Neural crest cell (in vitro differentiated cells): ENCODE measurements at regions not wholly inside any gene's neighbourhood (a gene's known extent, or its start where the extent isn't known, plus 50 kb on each side); places are given as distances from the start of the nearest gene placed in this dataset.

ENCODE experiments used
- DNase-seq: peaks from one replicate; pipeline ENCODE4 v3.0.0; 2021; ENCODE audit warnings: low read depth, mixed read lengths, low spot score
- H3K27ac Mint-ChIP-seq: one replicate; pipeline ENCODE4 v1.8.0; 2021; ENCODE audit warnings: mild to moderate bottlenecking, mixed read lengths; ENCODE audit not compliant: unreplicated experiment
- H3K27me3 Mint-ChIP-seq: 2 replicates; pipeline ENCODE4 v1.8.0; 2021; ENCODE audit warnings: low read depth, mild to moderate bottlenecking, mixed read lengths
- H3K36me3 Mint-ChIP-seq: 2 replicates; pipeline ENCODE4 v1.8.0; 2021; ENCODE audit warnings: low read depth, mild to moderate bottlenecking, mixed read lengths
- H3K4me1 Mint-ChIP-seq: 2 replicates; pipeline ENCODE4 v1.8.0; 2021; ENCODE audit warnings: mixed read lengths
- H3K4me3 Mint-ChIP-seq: one replicate; pipeline ENCODE4 v1.8.0; 2021; ENCODE audit warnings: mild to moderate bottlenecking, mixed read lengths
- H3K9me3 Mint-ChIP-seq: 2 replicates; pipeline ENCODE4 v1.8.0; 2021; ENCODE audit warnings: mixed read lengths
- CTCF ChIP-seq: fragments of 200-600 bp; sonication (generic); conservative IDR thresholded peaks from 2 replicates; pipeline ENCODE4 v1.5.0; 2021; ENCODE audit warnings: antibody characterized with exemption, mild to moderate bottlenecking

- no peak overlapping the region for H3K27ac Mint-ChIP-seq
Observed at GRCh38 chr10:78929541-78929940, 139.2 kb upstream of the ZMIZ1 start.

GRCh38 chr10:78931321-78932053 lies 137.3 kb upstream of the ZMIZ1 start:
- Mint-ChIP-seq H3K27ac (no peak overlapping the region), H3K9me3 (peaks cover 7% of the 10 kb centered on the region), H3K36me3 (no peaks in the 10 kb centered on the region), H3K27me3 (peaks cover 4% of the 10 kb centered on the region), H3K4me1 (peaks cover 24% of the 10 kb centered on the region), H3K4me3 (no peak overlapping the region)
- no peak for TF ChIP-seq CTCF
- no peak for DNase-seq

More at GRCh38 chr10:78929541-78929940, 139.2 kb upstream of the ZMIZ1 start:
- Mint-ChIP-seq H3K4me1 (peaks cover 30% of the 10 kb centered on the region), H3K9me3 (peaks cover 7% of the 10 kb centered on the region), H3K27me3 (peaks cover 4% of the 10 kb centered on the region), H3K36me3 (no peaks in the 10 kb centered on the region), H3K4me3 (no peak overlapping the region)
- no peak for TF ChIP-seq CTCF
- DNase-seq = no peak

GRCh38 chr10:78932054-78932386 lies 136.7 kb upstream of the ZMIZ1 start:
- no peak overlapping the region for H3K4me3 Mint-ChIP-seq
- H3K27ac Mint-ChIP-seq = no peak overlapping the region
- no peak for TF ChIP-seq CTCF
- H3K4me1 Mint-ChIP-seq = peaks cover 24% of the 10 kb centered on the region
- peaks cover 4% of the 10 kb centered on the region for H3K27me3 Mint-ChIP-seq
- DNase-seq = no peak
- peaks cover 7% of the 10 kb centered on the region for H3K9me3 Mint-ChIP-seq
- H3K36me3 Mint-ChIP-seq = no peaks in the 10 kb centered on the region

- Mint-ChIP-seq H3K4me1 (peaks cover 26% of the 10 kb centered on the region), H3K36me3 (no peaks in the 10 kb centered on the region), H3K9me3 (peaks cover 7% of the 10 kb centered on the region), H3K27me3 (peaks cover 4% of the 10 kb centered on the region), H3K4me3 (no peak overlapping the region), H3K27ac (no peak overlapping the region)
- TF ChIP-seq CTCF = no peak
- DNase-seq = no peak
Observed at GRCh38 chr10:78932861-78933260, 135.9 kb upstream of the ZMIZ1 start.

- TF ChIP-seq CTCF = no peak
- Mint-ChIP-seq H3K36me3 (no peaks in the 10 kb centered on the region), H3K4me1 (peaks cover 34% of the 10 kb centered on the region), H3K27me3 (peaks cover 4% of the 10 kb centered on the region), H3K9me3 (peaks cover 7% of the 10 kb centered on the region), H3K4me3 (no peak overlapping the region), H3K27ac (no peak overlapping the region)
- DNase-seq = no peak
Observed at GRCh38 chr10:78933828-78934531, 134.8 kb upstream of the ZMIZ1 start.
